ENCODE measurements at regions not wholly inside any gene's neighbourhood (a gene's known extent, or its start where the extent isn't known, plus 50 kb on each side); places are given as distances from the start of the nearest gene placed in this dataset.

GRCh38 chr10:36114913-36115312 lies 472.8 kb upstream of the FZD8 start:
- no peak for ATAC-seq (replicated peaks)
- Mint-ChIP-seq H3K9me3 (peaks cover 10% of the 10 kb centered on the region), H3K36me3 (ENCODE audit: low read depth) (no peaks in the 10 kb centered on the region), H3K4me1 (no peaks in the 10 kb centered on the region), H3K4me3 (no peak overlapping the region), H3K27ac (no peak overlapping the region), H3K27me3 (no peaks in the 10 kb centered on the region)

DNA sequence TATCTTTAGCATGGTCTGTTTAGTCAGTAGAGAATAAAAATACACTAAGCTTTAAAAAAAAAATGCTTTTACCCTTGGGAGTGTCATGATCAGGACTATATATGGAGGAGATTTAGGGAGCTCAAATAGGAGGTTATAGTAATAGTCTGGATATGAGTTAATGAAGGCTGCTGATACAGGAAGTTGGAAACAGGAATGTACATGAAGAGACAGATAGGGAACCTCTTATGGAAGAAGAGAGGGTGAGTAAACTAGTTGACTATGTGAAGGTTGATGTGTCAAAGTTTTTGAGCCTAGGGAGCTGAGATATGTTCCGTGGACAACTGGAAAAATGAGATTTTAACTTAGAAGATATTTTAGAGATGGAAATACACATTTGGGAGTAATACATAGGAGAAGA lies 472.0 kb upstream of the FZD8 start:
- no peak for ATAC-seq (replicated peaks)
- no peaks in the 10 kb centered on the region for H3K27me3 Mint-ChIP-seq
- no peaks in the 10 kb centered on the region for H3K36me3 Mint-ChIP-seq (ENCODE audit: low read depth)
- H3K27ac Mint-ChIP-seq = no peak overlapping the region
- H3K9me3 Mint-ChIP-seq = peaks cover 10% of the 10 kb centered on the region
- H3K4me3 Mint-ChIP-seq = no peak overlapping the region
- no peaks in the 10 kb centered on the region for H3K4me1 Mint-ChIP-seq

DNA sequence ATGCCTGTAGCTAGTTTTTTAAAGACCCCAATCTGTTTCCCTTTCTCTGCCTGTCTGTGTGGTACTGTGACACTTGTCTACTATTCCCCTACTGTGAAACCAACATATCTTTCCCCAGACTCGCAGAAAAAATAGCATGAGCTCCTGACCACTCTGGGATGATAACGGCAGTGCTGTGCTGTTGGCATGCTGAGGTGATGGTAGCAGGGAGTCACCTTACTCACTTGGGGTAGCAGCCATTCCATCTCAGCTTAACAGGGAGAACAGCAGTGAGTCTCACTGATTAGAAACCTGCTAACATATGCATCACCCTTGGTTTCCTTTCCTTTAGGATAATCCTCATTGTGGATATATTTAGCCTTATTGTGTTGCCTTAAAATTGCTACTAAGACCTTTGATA lies 469.6 kb upstream of the FZD8 start:
- Mint-ChIP-seq H3K27ac (no peak overlapping the region), H3K9me3 (peaks cover 7% of the 10 kb centered on the region), H3K4me1 (no peaks in the 10 kb centered on the region), H3K4me3 (no peak overlapping the region), H3K27me3 (no peaks in the 10 kb centered on the region), H3K36me3 (ENCODE audit: low read depth) (no peaks in the 10 kb centered on the region)
- no peak for ATAC-seq (replicated peaks)

DNA sequence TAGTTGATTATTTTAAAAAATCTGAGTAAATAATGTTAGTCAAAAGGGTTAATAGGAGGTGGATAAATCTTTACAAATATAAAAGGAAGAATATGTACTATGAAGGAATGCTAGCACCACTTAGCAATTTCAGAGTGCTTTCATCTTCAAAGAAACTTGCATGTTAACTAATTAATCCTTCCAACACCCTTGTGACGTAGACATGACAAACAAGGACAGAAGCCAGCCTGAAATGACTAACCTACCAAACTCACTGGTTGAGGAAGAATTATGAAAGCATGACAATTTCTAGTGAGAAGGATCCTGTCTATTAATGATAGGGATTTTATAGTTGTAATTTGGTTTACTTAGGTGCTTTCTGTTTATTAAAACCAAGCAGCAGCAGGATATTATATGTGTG lies 468.0 kb upstream of the FZD8 start:
- Mint-ChIP-seq H3K4me1 (no peaks in the 10 kb centered on the region), H3K36me3 (ENCODE audit: low read depth) (no peaks in the 10 kb centered on the region), H3K4me3 (no peak overlapping the region), H3K27me3 (no peaks in the 10 kb centered on the region), H3K9me3 (peaks cover 7% of the 10 kb centered on the region), H3K27ac (no peak overlapping the region)
- no peak for ATAC-seq (replicated peaks)

GRCh38 chr10:36109399-36110023 lies 467.4 kb upstream of the FZD8 start:
- no peaks in the 10 kb centered on the region for H3K27me3 Mint-ChIP-seq

GRCh38 chr10:36097696-36098095 lies 455.6 kb upstream of the FZD8 start:
- no peaks in the 10 kb centered on the region for H3K36me3 Mint-ChIP-seq (ENCODE audit: low read depth)
- no peaks in the 10 kb centered on the region for H3K4me1 Mint-ChIP-seq
- ATAC-seq (replicated peaks) = no peak
- H3K4me3 Mint-ChIP-seq = no peak overlapping the region
- no peaks in the 10 kb centered on the region for H3K9me3 Mint-ChIP-seq
- no peaks in the 10 kb centered on the region for H3K27me3 Mint-ChIP-seq
- no peak overlapping the region for H3K27ac Mint-ChIP-seq

More at GRCh38 chr10:36109399-36110023, 467.4 kb upstream of the FZD8 start:
- no peak for ATAC-seq (replicated peaks)
- H3K9me3 Mint-ChIP-seq = peaks cover 3% of the 10 kb centered on the region
- no peaks in the 10 kb centered on the region for H3K36me3 Mint-ChIP-seq (ENCODE audit: low read depth)
- no peak overlapping the region for H3K27ac Mint-ChIP-seq
- H3K4me3 Mint-ChIP-seq = no peak overlapping the region
- no peaks in the 10 kb centered on the region for H3K4me1 Mint-ChIP-seq

- Mint-ChIP-seq H3K4me3 (no peak overlapping the region), H3K36me3 (ENCODE audit: low read depth) (no peaks in the 10 kb centered on the region), H3K9me3 (no peaks in the 10 kb centered on the region), H3K4me1 (no peaks in the 10 kb centered on the region), H3K27me3 (no peaks in the 10 kb centered on the region), H3K27ac (no peak overlapping the region)
- no peak for ATAC-seq (replicated peaks)
Observed at GRCh38 chr10:36096576-36096975, 454.5 kb upstream of the FZD8 start.

- ATAC-seq (replicated peaks) = no peak
- H3K27ac Mint-ChIP-seq = no peak overlapping the region
- no peak overlapping the region for H3K4me3 Mint-ChIP-seq
- no peaks in the 10 kb centered on the region for H3K9me3 Mint-ChIP-seq
- no peaks in the 10 kb centered on the region for H3K4me1 Mint-ChIP-seq
- no peaks in the 10 kb centered on the region for H3K36me3 Mint-ChIP-seq (ENCODE audit: low read depth)
- H3K27me3 Mint-ChIP-seq = no peaks in the 10 kb centered on the region
Observed at GRCh38 chr10:36094096-36094495, 452.0 kb upstream of the FZD8 start.

GRCh38 chr10:36092116-36092515 lies 450.0 kb upstream of the FZD8 start:
- H3K36me3 Mint-ChIP-seq (ENCODE audit: low read depth) = no peaks in the 10 kb centered on the region
- no peaks in the 10 kb centered on the region for H3K27me3 Mint-ChIP-seq
- no peaks in the 10 kb centered on the region for H3K4me1 Mint-ChIP-seq
- H3K27ac Mint-ChIP-seq = no peak overlapping the region
- H3K4me3 Mint-ChIP-seq = no peak overlapping the region
- no peaks in the 10 kb centered on the region for H3K9me3 Mint-ChIP-seq
- ATAC-seq (replicated peaks) = no peak

- Mint-ChIP-seq H3K27me3 (no peaks in the 10 kb centered on the region), H3K36me3 (ENCODE audit: low read depth) (no peaks in the 10 kb centered on the region), H3K4me3 (no peak overlapping the region), H3K27ac (no peak overlapping the region), H3K4me1 (no peaks in the 10 kb centered on the region), H3K9me3 (no peaks in the 10 kb centered on the region)
- ATAC-seq (replicated peaks) = no peak
Observed at GRCh38 chr10:36091007-36091406, 448.9 kb upstream of the FZD8 start.

DNA sequence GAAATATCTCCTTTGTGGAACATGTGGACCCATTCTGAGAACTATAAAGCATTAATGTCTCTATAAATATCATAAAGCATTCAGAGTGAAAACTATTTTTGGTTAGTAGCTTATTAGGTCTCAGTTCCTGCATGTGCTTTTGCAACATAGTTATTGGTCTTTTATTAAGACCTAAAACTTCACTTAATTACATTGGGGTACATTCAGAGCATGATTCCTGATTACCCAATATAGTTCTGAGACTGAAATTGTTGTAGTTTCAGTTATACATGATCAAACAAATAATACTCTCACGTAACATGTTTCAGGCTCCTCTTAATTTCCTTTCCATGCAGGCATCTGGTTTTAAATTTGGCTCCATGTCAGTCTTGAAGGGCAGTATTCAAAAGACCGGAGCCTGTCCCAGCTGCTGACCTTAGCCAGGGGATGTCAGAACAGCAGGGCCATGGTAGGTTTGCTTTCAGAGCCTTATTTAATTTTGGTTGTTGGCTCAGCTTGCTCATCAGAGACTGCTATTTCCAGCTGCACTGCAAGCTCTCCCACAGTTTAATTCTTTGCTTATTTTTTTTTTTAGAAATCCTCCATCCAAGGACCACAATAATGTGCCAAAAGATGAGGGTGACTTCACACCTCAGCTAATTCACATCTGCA lies 447.8 kb upstream of the FZD8 start:
- H3K36me3 Mint-ChIP-seq (ENCODE audit: low read depth) = no peaks in the 10 kb centered on the region
- H3K9me3 Mint-ChIP-seq = no peaks in the 10 kb centered on the region
- no peak overlapping the region for H3K27ac Mint-ChIP-seq
- no peak overlapping the region for H3K4me3 Mint-ChIP-seq
- no peaks in the 10 kb centered on the region for H3K4me1 Mint-ChIP-seq
- H3K27me3 Mint-ChIP-seq = no peaks in the 10 kb centered on the region
- ATAC-seq (replicated peaks) = no peak

- H3K36me3 Mint-ChIP-seq (ENCODE audit: low read depth) = no peaks in the 10 kb centered on the region
- H3K27ac Mint-ChIP-seq = no peak overlapping the region
- H3K4me1 Mint-ChIP-seq = no peaks in the 10 kb centered on the region
- H3K27me3 Mint-ChIP-seq = no peaks in the 10 kb centered on the region
- no peak for ATAC-seq (replicated peaks)
- H3K9me3 Mint-ChIP-seq = no peaks in the 10 kb centered on the region
- no peak overlapping the region for H3K4me3 Mint-ChIP-seq
Observed at GRCh38 chr10:36087006-36088005, 445.2 kb upstream of the FZD8 start.

- Mint-ChIP-seq H3K27ac (no peak overlapping the region), H3K36me3 (ENCODE audit: low read depth) (no peaks in the 10 kb centered on the region), H3K9me3 (peaks cover 9% of the 10 kb centered on the region), H3K4me3 (no peak overlapping the region), H3K4me1 (no peaks in the 10 kb centered on the region), H3K27me3 (no peaks in the 10 kb centered on the region)
- ATAC-seq (replicated peaks) = no peak
Observed at GRCh38 chr10:36075196-36075595, 433.1 kb upstream of the FZD8 start.

DNA sequence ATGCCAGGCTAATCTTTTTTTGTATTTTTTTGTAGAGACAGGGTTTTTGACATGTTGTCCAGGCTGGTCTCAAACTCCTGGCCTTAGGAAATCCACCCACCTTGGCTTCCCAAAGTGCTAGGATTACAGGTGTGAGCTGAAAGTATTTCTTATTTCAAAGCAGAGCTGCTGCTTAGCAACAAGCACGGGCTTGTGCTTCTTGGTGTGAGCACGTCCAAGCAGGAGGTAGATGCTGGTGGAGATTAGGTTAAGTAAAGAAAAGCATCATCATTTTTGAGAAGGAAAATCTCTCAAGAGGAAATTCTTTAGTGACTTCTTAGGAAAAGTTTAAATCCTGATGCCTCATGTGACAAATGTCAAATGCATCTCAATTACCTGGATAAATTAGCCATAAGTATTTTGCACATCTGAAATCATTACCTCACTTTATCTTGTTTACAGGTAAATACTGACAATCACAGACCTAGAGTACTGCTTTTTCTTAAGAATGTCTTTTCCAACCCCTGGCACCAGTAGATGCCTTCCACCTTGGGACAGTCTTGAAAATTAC lies 431.8 kb upstream of the FZD8 start:
- no peaks in the 10 kb centered on the region for H3K36me3 Mint-ChIP-seq (ENCODE audit: low read depth)
- no peak overlapping the region for H3K4me3 Mint-ChIP-seq
- H3K4me1 Mint-ChIP-seq = no peaks in the 10 kb centered on the region
- no peak overlapping the region for H3K27ac Mint-ChIP-seq
- no peak for ATAC-seq (replicated peaks)
- H3K9me3 Mint-ChIP-seq = peaks cover 9% of the 10 kb centered on the region
- no peaks in the 10 kb centered on the region for H3K27me3 Mint-ChIP-seq
